GM12865 (cell line): ENCODE measurements at regions not wholly inside any gene's neighbourhood (a gene's known extent, or its start where the extent isn't known, plus 50 kb on each side); places are given as distances from the start of the nearest gene placed in this dataset.

ENCODE experiments used
- DNase-seq: peaks from one replicate; pipeline ENCODE4 v3.0.0; 2010; ENCODE audit warnings: low read depth
- H3K4me3 ChIP-seq: 2 replicates; pipeline ENCODE4 v1.5.1; 2011; ENCODE audit warnings: mild to moderate bottlenecking, low read depth, low read length, control low read depth
- TF ChIP-seq, protein P1 (sequence below): IDR thresholded peaks from 2 replicates; pipeline ENCODE4 v1.5.1; 2011; ENCODE audit warnings: low read length, control low read depth, low read depth, inconsistent platforms; ENCODE audit not compliant: insufficient read depth; ENCODE audit errors: missing control alignments

DNA sequence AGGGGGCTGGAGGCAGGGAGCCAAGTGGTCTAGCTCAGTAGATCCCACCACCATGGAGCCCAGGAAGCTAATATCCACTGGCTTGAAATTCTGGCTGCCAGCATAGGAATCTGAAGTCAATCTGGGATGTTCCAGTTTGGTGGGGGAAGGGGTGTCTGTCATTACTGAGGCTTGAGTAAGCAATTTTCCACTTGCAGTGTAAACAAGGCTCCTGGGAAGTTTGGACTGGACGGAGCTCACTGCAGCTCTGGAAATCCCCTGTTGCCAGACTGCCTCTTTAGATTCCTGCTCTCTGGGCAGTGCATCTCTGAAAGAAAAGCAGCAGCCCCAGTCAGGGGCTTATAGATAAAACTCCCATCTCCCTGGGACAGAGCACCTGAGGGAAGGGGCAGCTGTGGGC lies 349.2 kb upstream of the KLHL1 start:
- TF ChIP-seq, protein P1, sequence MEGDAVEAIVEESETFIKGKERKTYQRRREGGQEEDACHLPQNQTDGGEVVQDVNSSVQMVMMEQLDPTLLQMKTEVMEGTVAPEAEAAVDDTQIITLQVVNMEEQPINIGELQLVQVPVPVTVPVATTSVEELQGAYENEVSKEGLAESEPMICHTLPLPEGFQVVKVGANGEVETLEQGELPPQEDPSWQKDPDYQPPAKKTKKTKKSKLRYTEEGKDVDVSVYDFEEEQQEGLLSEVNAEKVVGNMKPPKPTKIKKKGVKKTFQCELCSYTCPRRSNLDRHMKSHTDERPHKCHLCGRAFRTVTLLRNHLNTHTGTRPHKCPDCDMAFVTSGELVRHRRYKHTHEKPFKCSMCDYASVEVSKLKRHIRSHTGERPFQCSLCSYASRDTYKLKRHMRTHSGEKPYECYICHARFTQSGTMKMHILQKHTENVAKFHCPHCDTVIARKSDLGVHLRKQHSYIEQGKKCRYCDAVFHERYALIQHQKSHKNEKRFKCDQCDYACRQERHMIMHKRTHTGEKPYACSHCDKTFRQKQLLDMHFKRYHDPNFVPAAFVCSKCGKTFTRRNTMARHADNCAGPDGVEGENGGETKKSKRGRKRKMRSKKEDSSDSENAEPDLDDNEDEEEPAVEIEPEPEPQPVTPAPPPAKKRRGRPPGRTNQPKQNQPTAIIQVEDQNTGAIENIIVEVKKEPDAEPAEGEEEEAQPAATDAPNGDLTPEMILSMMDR: no peak
- no peak overlapping the region for H3K4me3 ChIP-seq
- DNase-seq: no peak

DNA sequence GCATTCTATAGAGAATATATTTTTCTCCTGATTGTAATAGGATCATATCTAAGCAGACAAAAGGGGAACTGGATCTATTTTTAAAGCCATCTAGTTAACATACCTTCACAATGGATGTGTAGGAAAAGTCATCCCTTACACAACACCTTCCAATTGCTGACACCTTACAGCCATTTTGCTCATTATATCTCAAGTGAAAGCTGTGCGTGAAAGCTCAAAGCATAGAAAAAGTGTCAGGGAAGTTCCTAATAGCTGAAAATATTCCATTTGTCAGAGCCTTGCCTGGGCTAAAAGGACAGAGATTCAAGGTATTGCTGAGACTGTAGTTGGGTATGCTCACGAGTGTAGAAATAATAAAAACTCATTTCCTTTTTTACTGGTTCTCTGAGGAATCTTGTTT lies 340.6 kb upstream of the KLHL1 start:
- TF ChIP-seq, protein P1: no peak
- no peak overlapping the region for H3K4me3 ChIP-seq
- no peak for DNase-seq

DNA sequence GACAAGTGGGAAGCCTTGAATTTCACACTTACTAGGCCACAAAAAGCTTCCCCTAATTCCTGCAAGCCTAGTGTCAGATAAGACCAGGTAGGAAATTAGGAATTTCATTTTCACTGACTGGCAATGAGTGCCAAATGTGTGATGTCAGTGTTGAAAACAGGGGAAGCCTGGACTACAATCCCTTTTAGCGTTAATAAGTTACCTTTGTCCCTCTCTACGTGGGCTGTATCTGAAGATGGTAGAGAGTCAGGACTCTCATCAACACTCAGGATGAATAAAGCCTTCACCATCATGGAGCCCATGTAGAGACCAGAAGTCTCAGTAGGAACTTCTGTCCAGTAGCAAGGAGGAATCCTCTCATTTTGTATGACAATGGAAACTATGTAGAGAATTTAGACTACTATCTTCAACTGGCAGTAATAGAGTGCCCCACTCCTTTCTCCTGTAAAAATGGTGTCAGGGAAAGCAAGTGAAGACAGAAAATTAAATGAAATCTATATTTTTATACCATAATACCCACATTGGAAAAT lies 324.1 kb upstream of the KLHL1 start:
- TF ChIP-seq, protein P1: no peak
- H3K4me3 ChIP-seq: no peak overlapping the region
- DNase-seq: no peak

DNA sequence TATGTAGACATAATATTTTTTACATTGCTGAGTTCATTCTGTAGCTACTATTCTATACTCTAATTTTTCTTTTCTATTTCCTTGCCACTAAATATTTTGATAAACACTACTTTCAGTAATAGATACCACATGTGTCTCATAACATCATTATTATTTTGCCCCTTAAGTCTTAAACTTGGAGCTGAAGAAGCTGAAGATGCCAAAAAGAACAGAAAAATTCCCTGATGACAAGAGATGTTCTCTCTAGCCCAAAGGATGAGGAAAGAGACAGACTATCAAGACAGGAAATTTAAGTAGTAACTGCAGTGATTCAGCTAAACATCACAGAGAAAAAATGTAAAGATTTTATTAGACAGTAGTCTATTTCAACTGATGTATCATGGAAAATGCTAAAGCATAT lies 322.0 kb upstream of the KLHL1 start:
- no peak overlapping the region for H3K4me3 ChIP-seq
- DNase-seq: no peak
- TF ChIP-seq, protein P1: no peak

DNA sequence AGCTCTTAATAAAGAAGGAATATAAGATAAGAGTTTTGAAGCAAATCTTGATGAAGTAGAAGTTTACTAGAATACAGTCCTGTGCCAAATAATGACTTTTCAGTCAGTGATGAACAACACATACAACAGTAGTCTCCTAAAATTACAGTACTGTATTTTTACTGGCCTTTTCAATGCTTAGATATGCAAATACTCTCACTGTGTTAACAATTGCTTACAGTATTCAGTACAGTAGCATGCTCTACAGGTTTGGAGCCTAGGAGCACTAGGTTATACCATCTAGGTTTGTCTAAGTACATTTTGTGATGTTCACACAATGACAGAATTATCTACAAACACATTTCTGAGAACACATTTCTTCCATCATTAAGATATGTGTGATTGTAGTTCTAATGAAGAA lies 316.7 kb upstream of the KLHL1 start:
- TF ChIP-seq, protein P1: no peak

DNA sequence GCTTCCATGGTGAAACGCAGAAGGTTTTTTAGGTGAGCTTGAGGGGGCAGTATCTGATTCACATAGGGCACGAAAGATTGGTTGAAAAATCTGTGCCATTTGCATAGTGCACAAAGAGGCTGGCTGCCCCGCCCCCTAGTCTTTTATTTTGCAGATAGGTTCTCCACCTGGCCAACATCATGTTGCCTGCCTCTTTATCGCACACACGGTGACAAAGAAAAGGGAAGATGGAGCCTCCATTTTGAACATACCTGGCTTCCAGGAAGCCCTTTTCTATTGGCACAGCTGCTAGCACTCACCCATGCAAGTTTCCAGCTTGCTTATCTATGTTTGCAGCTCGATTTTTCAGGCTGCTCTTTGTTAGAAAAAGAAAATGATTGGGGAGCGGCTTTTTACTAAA lies 316.2 kb upstream of the KLHL1 start:
- no peak for DNase-seq
- no peak overlapping the region for H3K4me3 ChIP-seq
- TF ChIP-seq, protein P1: no peak

More for the DNA sequence above, 316.7 kb upstream of the KLHL1 start:
- no peak overlapping the region for H3K4me3 ChIP-seq
- DNase-seq: no peak

DNA sequence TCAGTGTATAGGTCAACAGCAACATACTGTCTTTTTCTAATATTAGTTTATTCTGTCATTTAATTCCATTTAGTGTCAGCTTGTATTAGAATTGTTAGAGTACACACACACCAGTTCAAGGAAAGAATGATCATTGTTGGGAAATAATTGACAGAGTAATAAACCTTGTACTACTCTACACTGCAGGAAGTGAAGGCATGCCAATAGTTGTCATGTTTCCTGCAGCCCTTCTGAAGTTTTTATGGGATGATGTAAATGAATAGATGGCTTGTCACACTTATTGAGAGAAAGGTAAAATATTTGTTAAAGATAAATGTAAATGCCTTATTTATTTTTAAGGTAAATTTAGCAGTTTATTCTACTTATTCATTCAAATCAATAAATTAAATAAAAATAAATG lies 306.9 kb upstream of the KLHL1 start:
- TF ChIP-seq, protein P1: no peak
- no peak overlapping the region for H3K4me3 ChIP-seq
- no peak for DNase-seq
